C4-2B (cell line): ENCODE measurements at regions not wholly inside any gene's neighbourhood (a gene's known extent, or its start where the extent isn't known, plus 50 kb on each side); places are given as distances from the start of the nearest gene placed in this dataset.
"Not testable (repeated sequence)": the region's sequence is repeated elsewhere in the genome, so short reads cannot be mapped to it uniquely, and the experiment has no call there.

Source experiments
- H3K27ac ChIP-seq: fragments of 450-650 bp; 2 replicates; pipeline ENCODE4 v1.5.1; 2017
- ZFX ChIP-seq: fragments of 450-650 bp; IDR thresholded peaks from 2 replicates; pipeline ENCODE4 v1.6.1; 2017
- TF ChIP-seq, protein P1 (sequence below): fragments of 450-650 bp; conservative IDR thresholded peaks from 2 replicates; pipeline ENCODE4 v1.5.1; 2017; ENCODE audit warnings: mild to moderate bottlenecking

DNA sequence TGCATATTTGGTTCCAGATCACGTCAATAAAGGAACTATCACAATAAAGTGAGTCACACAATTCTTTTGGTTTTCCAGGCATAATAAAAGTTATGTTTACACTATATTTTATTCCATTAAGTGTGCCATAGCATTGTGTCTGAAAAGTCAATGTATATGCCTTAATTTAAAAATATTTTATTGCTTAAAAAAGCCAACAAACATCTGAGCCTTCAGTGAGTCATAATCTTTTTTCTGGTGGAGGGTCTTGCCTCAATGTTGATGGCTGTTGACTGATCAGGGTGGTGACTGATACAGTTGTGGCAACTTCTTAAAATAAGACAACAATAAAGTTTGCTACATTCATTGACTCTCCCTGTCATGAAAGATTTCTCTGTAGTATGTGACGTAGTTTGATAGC is 254.3 kb upstream of the SPOPL start:
- no peak for TF ChIP-seq ZFX
- TF ChIP-seq, protein P1, sequence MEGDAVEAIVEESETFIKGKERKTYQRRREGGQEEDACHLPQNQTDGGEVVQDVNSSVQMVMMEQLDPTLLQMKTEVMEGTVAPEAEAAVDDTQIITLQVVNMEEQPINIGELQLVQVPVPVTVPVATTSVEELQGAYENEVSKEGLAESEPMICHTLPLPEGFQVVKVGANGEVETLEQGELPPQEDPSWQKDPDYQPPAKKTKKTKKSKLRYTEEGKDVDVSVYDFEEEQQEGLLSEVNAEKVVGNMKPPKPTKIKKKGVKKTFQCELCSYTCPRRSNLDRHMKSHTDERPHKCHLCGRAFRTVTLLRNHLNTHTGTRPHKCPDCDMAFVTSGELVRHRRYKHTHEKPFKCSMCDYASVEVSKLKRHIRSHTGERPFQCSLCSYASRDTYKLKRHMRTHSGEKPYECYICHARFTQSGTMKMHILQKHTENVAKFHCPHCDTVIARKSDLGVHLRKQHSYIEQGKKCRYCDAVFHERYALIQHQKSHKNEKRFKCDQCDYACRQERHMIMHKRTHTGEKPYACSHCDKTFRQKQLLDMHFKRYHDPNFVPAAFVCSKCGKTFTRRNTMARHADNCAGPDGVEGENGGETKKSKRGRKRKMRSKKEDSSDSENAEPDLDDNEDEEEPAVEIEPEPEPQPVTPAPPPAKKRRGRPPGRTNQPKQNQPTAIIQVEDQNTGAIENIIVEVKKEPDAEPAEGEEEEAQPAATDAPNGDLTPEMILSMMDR: no peak
- no peak overlapping the region for H3K27ac ChIP-seq

DNA sequence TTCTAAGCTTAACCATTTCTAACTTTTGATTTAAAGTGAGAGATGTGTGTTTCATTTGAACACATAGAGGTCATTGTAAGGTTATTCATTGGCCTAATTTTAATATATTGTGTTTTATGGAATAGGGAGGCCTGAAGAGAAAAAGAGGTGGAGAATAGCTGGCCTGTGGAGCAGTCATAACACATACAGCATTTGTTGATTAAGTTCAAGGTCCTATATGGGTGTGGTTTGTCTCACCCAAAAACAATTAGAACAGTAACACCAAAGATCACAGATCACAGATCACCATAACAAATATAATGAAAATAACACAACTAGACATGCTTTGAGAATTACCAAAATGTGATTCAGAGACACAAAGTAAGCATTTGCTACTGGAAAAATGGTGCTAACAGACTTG is 252.4 kb upstream of the SPOPL start:
- H3K27ac ChIP-seq: no peak overlapping the region
- TF ChIP-seq, protein P1: no peak
- TF ChIP-seq ZFX: no peak

DNA sequence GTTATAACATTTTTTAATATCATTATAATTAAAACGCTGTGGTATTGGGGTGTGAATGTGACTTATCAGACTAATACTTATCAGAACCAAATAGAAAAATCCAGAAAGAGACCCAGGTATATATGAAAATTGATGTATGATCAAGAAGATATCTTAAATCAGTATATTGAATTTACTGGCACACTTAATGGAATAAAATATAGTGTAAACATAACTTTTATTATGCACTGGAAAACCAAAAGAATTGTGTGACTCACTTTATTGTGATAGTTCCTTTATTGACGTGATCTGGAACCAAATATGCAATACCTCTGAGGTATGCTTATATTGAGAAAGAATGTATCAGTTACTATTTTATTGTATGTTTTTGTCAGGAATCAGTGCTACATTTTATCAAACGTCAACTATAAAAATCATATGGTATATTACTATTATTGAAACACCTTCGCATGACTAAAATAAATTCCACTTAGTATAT is 250.7 kb upstream of the SPOPL start:
- not testable (repeated sequence) for H3K27ac ChIP-seq

DNA sequence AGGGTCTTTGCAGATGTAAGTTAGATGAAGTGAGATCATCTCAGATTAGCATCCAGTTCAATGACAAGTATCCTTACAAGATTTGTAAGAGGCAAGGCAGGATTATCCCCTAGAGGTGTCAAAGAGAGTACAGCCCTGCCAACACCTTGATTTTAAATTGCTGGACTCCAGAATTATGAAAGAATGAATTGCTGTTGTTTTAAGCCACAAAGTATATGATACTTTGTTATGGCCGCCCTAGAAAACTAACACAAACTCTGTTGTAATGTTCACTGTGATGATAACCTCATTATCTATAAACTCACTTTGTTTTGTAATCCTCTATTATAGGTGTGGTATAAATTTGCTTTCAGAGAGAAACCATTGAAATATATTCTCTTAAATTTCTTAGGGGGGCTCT is 249.0 kb upstream of the SPOPL start:
- TF ChIP-seq, protein P1: no peak
- no peak for TF ChIP-seq ZFX
- H3K27ac ChIP-seq: no peak overlapping the region

DNA sequence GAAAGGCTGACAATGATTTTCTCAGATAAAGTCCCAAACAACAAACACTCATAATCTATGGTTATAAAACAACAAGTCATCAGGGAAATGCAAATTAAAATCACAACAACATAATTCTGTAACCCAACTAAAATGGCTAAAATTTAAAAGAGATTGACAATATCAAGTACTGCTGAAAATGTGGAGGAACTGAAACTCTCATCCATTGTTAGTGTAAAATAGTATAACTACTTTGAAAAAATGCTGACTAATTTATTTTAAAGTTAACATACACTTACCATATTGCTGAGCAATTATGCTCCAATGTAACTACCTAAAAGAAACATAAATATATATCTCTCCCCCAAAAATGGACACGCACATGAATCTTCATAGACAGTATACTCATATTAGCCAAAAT is 245.9 kb upstream of the SPOPL start:
- TF ChIP-seq ZFX: no peak
- TF ChIP-seq, protein P1: no peak
- no peak overlapping the region for H3K27ac ChIP-seq

DNA sequence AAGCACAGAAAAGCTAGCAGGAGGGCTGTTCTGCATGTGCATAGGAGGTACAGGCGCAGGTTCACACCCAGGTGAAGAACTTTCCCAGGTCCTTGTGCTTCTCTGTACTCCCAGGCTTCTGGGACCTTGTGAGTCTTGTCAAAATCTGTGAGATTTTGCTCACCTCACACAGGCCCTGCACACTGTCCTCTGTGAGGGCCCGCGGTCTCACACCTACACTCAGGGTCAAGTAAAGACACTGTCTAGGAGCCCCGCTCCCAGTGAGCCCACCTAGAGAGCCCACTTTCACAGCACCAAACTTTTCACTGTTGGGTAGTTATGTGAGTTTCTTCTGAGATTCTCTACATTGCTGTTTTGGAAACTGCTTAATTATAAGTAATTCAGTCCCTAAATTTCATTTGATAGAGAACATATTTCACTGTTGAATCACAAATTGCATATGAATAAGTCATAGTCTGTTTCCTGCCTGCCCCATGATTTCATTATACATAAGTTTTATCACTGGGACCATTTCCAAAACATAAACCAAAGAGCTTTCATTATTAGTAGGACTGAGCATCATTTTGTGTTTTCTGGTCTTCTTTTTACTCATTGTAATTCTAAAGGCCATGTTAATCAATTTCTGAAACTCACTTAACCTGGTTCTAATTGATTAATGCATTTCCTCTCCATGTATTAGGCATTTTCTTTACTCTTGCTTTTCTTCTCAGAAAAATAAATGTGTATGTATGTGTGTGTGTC is 234.2 kb upstream of the SPOPL start:
- TF ChIP-seq, protein P1: no peak
- TF ChIP-seq ZFX: no peak

DNA sequence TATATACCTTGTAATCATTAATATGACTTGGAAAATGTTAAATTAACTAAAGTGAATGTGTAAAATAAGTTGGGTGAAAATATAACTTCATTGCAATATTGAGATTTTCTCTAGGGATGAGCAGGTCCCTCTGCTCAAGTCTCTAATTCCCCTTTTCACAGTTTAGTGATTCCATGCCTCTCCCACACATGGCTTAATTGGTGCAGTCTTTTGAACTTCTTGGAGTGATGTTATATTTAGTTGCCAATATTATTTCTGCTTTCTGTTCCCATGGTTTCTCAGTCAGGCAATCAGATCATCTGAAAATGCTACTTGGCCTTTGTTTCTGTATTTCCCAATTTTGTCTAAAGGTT is 233.7 kb upstream of the SPOPL start:
- no peak for TF ChIP-seq ZFX
- TF ChIP-seq, protein P1: no peak
- no peak overlapping the region for H3K27ac ChIP-seq

More for the DNA sequence above, 234.2 kb upstream of the SPOPL start:
- H3K27ac ChIP-seq: no peak overlapping the region

DNA sequence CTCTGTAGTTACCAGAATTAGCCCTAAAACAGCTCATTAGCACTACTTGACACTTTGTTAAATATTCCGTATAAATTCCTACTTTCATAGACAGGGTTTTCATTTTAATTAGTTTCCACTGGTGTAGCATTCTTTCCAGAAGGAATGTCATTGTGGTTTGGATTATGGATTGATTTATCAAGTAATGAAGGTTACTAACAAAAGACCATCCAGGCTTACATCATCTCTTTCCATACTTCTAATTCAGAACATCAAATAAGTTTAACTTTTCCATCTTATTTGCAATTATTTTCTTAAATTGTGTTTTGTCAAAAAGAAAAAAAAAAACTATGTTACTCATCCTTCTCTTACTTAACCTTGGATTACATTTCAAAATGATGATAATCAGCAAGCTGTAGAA is 231.8 kb upstream of the SPOPL start:
- no peak overlapping the region for H3K27ac ChIP-seq
- TF ChIP-seq, protein P1: no peak
- no peak for TF ChIP-seq ZFX
